ENCODE measurements at regions not wholly inside any gene's neighbourhood (a gene's known extent, or its start where the extent isn't known, plus 50 kb on each side); places are given as distances from the start of the nearest gene placed in this dataset.

DNA sequence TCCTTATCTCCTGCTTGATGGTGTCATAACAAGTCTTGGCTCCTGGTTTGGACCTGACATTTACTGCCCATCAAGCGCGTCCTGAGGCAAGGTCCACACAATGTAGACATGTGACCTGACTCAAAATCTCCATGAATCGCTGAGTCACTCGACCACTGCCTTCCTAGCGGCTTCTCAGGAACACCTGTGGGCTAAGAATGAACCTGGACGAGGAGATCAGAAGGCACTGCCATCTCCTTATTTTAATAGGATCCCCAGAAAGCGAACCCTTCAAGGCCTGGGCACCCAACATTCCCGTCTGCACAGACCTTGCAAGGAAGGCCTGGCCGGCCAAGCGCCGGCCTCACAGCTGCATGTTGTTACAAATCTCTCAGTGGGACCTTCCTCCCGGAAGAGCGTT lies 60.6 kb upstream of the IRX1 start:
- TF ChIP-seq POLR2AphosphoS5 (IDR thresholded peaks at IDR 0.05) (no peak), CTCF (IDR thresholded peaks at IDR 0.05) (no peak), EP300 (IDR thresholded peaks at IDR 0.05; ENCODE audit: low read depth) (no peak)

All from transverse colon (tissue), 4 donors.